ENCODE measurements at regions not wholly inside any gene's neighbourhood (a gene's known extent, or its start where the extent isn't known, plus 50 kb on each side); places are given as distances from the start of the nearest gene placed in this dataset.

DNA sequence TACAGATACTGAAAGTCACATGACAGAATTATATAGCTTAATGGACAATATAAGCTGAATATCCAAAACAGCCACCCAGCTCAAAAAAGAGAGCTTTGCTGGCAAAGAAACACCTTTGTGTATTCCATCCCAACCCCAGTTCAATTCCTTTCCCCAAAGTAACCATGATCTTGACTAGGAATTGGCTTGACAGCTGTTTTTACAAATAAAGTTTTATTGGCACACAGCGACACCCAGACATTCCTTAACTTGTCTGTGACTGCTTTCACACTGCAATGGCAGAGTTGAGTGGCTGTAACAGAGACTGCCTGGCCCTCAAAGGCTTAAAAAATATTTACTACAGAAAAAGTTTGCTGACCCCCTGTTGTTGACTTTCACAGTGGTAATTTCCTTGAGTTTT is 264.0 kb upstream of the TSHZ2 start:
- no peak for DNase-seq

DNA sequence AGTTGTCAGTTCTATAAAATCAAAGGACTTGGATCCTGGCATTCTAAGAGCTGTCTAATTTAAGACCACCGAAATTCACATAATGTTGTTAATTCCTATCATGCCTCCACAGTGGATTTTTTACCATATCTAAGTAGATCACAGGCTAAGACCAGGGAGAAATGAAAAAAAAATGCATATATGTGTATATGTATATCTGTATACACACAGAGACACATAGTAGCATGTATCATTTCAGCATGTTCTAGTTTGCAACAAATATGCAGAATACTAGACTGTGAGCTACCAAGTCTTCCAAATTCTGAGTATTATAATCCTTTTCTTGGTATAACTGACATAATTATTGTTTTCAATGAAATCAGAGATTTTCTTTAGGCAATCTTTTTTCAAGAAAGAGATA is 267.6 kb upstream of the TSHZ2 start:
- no peak for DNase-seq

- DNase-seq: no peak
These were observed 283.8 kb upstream of the TSHZ2 start for GRCh38 chr20:52688345-52688744.

DNA sequence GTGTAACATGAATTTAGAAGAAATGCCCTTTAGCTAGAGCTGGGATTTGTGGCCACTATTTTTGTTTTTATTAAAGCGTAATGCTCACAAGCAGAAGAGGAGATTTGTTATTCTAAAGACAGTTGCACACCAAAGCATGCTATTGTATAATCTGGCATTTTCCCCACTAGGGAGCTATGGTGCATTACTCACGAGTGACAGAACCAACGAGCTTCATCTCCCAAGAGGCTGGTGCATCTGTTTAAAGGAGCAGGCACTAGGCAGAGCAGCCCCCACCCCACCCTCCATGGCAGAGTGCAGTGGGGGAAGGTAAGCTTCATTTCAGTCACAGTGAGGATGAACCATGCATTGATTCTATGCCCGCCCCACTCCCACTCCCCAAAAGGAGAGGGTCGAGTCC is 287.3 kb upstream of the TSHZ2 start:
- DNase-seq: no peak

DNA sequence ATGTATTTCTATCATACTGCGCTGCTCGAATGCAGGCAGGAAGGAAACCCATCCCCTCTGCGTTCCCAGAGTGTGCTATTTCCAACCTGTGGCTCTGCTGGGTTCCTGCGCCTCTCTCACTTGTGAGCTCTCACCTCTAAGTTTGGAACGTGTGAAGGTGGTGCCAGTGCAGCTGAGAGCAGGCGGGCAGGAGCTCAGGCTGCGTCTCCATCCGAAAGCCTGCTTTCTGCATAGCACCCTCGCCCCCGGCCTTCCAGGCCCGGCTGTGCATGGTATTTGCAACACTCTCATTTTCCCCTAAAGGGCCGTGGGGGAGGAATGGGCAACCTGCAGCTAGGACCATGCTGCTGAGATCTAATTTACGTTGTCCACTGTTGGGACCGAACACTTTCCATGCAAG is 288.0 kb upstream of the TSHZ2 start:
- no peak for DNase-seq

DNA sequence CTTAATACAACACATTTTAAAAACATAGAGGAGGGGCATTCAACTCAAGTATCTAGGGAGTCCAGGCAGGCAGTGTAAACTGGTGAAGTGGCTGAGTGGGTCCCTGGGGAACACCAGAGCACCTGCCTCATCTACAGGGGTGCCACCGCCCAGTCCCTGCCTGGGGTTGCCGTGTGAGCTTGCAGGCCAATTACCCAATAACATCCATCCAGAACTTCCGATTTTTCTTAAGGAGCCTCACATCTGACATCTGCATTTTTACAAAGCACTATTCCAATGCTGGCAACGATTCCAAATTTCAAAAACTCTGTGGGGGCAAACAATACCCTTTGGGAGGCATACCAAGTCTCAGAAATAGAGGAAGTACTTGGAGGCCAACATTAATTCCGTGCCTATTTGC is 288.4 kb upstream of the TSHZ2 start:
- DNase-seq: no peak

GRCh38 chr20:52682237-52682636 is 289.9 kb upstream of the TSHZ2 start:
- DNase-seq: peak; percentile 63

DNA sequence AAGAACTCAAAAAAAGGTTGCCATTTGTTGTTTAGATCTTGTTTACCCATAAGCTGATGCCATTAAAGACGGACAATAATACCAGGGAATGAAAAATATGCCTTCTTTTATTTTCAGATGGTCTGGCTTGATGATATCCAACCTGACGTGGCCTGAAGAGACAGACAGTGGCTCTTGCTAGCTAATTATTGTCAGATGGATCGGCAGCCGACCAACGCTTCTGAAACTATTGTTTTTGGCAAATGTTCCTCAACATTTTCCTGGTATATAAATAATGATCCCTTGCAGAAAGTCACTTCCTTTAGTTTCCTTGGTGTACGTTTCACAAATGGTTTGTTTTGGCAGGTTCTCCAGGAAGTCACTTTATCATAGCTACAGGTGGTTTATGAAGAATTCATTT is 290.9 kb upstream of the TSHZ2 start:
- no peak for DNase-seq

DNA sequence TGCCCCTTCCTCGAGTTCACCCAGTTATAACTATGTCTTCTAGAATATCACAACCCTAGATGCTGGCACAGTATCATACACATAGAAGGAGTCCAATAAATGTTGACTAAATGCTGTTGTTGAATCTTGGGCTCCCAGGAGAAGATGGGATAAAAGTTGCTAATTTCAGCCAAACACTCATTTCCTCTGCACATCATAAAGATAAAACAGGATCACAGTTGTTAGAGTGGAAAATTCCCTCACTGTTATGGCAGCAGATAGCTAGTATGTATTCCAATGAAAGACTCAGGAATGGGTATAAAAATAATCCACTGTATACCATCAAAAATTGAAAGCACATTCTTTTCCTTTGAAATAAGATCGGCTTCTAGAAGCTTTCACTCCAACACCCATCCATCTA is 294.9 kb upstream of the TSHZ2 start:
- DNase-seq: no peak

- DNase-seq: peak; percentile 30
These were observed 295.7 kb upstream of the TSHZ2 start for GRCh38 chr20:52676283-52676995.

DNA sequence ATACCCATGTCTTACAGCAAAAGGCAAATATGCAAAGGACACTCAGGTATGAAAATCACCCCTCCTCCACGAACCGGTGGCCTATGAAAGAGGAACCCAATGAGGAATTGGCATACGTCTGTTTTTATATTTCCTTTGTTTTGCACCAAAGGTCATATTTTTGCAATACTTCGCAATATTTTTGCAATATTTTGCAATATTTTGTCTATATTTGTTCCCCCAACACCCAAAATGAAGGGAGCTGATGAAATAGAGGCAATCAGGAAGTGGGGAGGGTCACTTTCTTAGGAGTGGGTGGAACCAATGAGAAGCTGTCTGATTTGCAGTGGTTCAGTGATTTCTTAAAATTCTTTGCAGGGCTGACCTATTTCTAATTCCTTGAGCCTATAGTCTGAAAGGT is 296.8 kb upstream of the TSHZ2 start:
- peak; percentile 88 for DNase-seq

GRCh38 chr20:52668626-52669025 is 303.5 kb upstream of the TSHZ2 start:
- DNase-seq: no peak

- no peak for DNase-seq
These were observed 304.8 kb upstream of the TSHZ2 start for GRCh38 chr20:52667358-52667757.

GRCh38 chr20:52665441-52665840 is 306.7 kb upstream of the TSHZ2 start:
- no peak for DNase-seq

DNA sequence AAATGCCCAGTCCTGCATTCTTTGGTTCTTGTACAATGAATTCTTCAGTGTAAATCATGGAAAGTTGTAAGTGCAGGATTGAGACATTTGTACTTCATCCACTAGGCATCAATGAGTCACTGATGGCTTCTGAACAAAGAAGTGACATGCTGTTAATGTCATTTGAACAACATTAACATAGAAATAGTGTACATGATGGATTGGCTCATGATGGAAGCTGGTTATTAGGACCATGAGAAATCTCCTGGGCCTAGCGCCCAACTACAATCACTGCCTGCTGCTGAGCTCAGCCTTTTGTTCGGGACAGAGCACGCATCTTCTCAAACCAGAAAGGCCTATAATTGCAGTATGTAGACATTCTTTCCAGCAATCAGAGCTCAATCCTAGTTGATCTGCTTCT is 316.8 kb upstream of the TSHZ2 start:
- no peak for DNase-seq

GRCh38 chr20:52654567-52654966 is 317.6 kb upstream of the TSHZ2 start:
- DNase-seq: no peak

DNA sequence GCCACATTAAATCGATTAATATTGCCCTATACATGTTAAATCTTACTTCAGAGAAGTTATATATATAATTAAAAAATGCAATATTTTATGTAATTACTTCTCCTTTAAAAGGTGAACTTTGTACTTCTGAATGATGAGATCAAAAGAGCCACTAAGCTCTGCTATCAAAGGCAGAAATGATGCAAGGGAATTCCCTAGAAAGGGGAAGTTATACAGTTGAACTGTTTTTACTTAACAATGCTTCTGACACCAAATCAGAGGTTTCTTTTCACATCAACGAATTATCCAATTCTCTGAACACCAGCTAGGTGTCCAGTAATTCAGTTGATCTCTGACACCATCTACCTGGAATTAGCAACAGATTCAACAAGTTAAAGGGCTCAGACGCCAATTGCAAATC is 319.9 kb upstream of the TSHZ2 start:
- DNase-seq: peak; percentile 42

DNA sequence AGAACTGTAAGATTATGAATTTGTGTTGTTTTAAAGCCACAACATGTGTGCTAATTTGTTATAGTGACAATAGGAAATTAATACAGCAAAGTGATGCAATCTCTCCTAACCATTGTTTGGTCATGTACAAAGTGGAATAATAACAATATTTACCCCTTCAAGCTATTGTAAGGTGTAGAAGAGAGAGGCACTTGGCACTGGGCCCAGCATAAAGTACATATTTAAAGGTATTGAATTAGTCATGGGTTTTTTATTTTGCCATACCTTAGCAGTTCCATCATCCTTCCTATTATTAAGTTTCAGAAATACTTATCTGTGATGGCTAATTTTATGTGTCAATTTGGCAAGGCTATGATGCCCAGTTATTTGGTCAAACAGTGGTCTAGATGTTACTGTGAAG is 322.4 kb upstream of the TSHZ2 start:
- DNase-seq: no peak

DNA sequence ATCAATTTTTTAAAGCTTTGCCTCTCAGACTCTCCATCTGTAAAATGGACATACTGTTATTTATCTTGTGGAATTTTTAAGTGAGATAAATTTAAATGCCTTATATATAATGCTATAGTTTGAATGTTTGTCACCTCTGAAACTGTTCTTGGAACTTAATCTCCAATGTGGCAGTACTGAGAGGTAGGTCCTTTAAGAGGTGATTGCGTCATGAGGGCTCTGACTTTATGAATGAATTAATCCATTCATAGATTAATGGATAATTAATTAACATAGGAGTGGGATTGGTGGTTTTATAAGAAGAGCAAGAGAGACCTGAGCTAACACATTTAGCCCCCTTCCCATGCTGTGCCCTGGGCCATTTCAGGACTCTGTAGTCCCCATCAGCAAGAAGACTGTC is 326.3 kb upstream of the TSHZ2 start:
- DNase-seq: no peak

- no peak for DNase-seq
These were observed 329.1 kb upstream of the TSHZ2 start for GRCh38 chr20:52643034-52643433.

GRCh38 chr20:52637201-52637600 is 335.0 kb upstream of the TSHZ2 start:
- DNase-seq: no peak

GRCh38 chr20:52631469-52631868 is 340.7 kb upstream of the TSHZ2 start:
- no peak for DNase-seq

- no peak for DNase-seq
These were observed 342.0 kb upstream of the TSHZ2 start for GRCh38 chr20:52630138-52630537.

- DNase-seq: no peak
These were observed 347.9 kb upstream of the TSHZ2 start for GRCh38 chr20:52624281-52624680.

- DNase-seq: no peak
These were observed 350.1 kb upstream of the TSHZ2 start for GRCh38 chr20:52622081-52622480.

DNA sequence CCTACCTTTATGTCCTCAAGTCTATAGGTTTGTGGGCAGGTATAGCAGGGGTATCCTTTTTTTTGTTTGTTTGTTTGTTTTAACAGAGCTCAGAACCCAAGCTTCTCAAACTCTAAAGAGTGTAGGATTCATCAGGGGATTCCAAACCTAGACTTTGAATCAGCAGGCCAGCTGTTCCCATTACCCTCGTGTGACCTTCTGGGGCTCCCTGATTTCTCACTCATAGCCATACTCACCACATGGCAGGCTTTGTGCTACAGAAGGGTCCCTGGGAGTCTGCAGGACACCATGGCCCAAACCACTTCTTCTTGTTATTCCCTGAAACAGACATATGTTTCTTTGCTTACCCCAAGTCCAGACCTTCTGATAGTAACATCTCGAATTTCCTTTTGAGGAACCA is 350.8 kb upstream of the TSHZ2 start:
- no peak for DNase-seq
